ENCODE measurements at regions not wholly inside any gene's neighbourhood (a gene's known extent, or its start where the extent isn't known, plus 50 kb on each side); places are given as distances from the start of the nearest gene placed in this dataset.

DNA sequence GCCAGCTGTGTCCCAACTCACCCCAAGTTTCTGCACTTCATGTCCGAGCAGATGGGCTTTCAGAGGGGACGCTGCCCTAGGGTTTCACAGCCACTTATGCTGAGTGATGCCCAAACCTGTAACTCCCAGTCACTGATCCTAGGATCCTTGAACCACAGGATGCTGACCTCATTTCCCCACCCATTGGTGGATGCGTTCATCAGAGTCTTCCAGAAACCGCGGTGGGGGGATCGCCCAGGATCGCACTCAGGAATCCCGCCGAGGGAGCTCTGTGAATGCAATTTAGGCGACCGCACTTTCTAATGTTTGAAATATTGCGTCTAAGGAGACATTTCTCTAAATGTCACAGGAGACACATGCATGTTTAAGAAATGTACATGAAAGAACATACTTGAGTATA, 212.3 kb upstream of the IRX4 start:
- Histone ChIP-seq H3F3A (ENCODE audit: insufficient read depth, low read length, poor library complexity, severe bottlenecking) (no peaks in the 10 kb centered on the region), H3K4me2 (ENCODE audit: low read length) (no peak overlapping the region), H3K27ac (ENCODE audit: low read length) (no peak overlapping the region), H3K9me3 (ENCODE audit: low read length) (no peaks in the 10 kb centered on the region), H4K20me1 (ENCODE audit: insufficient read depth) (no peaks in the 10 kb centered on the region), H3K27me3 (ENCODE audit: insufficient read depth, low read depth, low read length) (no peaks in the 10 kb centered on the region), H3K4me3 (ENCODE audit: low read length) (no peak overlapping the region), H3K9ac (ENCODE audit: low read length) (no peak overlapping the region), H3K9me2 (ENCODE audit: insufficient read depth, low read length) (no peaks in the 10 kb centered on the region), H3K36me3 (ENCODE audit: insufficient read depth, low read length) (no peaks in the 10 kb centered on the region), H2AFZ (ENCODE audit: low read depth, low read length) (no peak overlapping the region), H3K79me2 (replicated peaks; ENCODE audit: insufficient read depth, low read length) (no peaks in the 10 kb centered on the region)
- TF ChIP-seq EZH2 (IDR thresholded peaks at IDR 0.05; ENCODE audit: borderline replicate concordance, insufficient read depth, low read length, poor library complexity, severe bottlenecking) (no peak), EP300 (conservative IDR thresholded peaks at IDR 0.05; ENCODE audit: poor library complexity, severe bottlenecking) (no peak), TAF1 (IDR thresholded peaks at IDR 0.05; ENCODE audit: low read depth) (no peak), REST (IDR thresholded peaks at IDR 0.05; ENCODE audit: borderline replicate concordance) (no peak), POLR2AphosphoS5 (IDR thresholded peaks at IDR 0.05) (no peak), RAD21 (conservative IDR thresholded peaks at IDR 0.05) (no peak), MXI1 (conservative IDR thresholded peaks at IDR 0.05; ENCODE audit: poor library complexity, severe bottlenecking) (no peak), SMC3 (conservative IDR thresholded peaks at IDR 0.05; ENCODE audit: poor library complexity) (no peak)
- TF ChIP-seq, protein P1, sequence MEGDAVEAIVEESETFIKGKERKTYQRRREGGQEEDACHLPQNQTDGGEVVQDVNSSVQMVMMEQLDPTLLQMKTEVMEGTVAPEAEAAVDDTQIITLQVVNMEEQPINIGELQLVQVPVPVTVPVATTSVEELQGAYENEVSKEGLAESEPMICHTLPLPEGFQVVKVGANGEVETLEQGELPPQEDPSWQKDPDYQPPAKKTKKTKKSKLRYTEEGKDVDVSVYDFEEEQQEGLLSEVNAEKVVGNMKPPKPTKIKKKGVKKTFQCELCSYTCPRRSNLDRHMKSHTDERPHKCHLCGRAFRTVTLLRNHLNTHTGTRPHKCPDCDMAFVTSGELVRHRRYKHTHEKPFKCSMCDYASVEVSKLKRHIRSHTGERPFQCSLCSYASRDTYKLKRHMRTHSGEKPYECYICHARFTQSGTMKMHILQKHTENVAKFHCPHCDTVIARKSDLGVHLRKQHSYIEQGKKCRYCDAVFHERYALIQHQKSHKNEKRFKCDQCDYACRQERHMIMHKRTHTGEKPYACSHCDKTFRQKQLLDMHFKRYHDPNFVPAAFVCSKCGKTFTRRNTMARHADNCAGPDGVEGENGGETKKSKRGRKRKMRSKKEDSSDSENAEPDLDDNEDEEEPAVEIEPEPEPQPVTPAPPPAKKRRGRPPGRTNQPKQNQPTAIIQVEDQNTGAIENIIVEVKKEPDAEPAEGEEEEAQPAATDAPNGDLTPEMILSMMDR (IDR thresholded peaks at IDR 0.05; ENCODE audit: poor library complexity, severe bottlenecking) = no peak

GRCh38 chr5:2094616-2094995, 211.9 kb upstream of the IRX4 start:
- Histone ChIP-seq H3K9me3 (ENCODE audit: low read length) (no peaks in the 10 kb centered on the region), H4K20me1 (ENCODE audit: insufficient read depth) (no peaks in the 10 kb centered on the region), H3K9ac (ENCODE audit: low read length) (no peak overlapping the region), H2AFZ (ENCODE audit: low read depth, low read length) (no peak overlapping the region), H3F3A (ENCODE audit: insufficient read depth, low read length, poor library complexity, severe bottlenecking) (no peaks in the 10 kb centered on the region), H3K4me3 (ENCODE audit: low read length) (no peak overlapping the region), H3K9me2 (ENCODE audit: insufficient read depth, low read length) (no peaks in the 10 kb centered on the region), H3K27me3 (ENCODE audit: insufficient read depth, low read depth, low read length) (no peaks in the 10 kb centered on the region), H3K79me2 (replicated peaks; ENCODE audit: insufficient read depth, low read length) (no peaks in the 10 kb centered on the region), H3K4me2 (ENCODE audit: low read length) (no peak overlapping the region), H3K27ac (ENCODE audit: low read length) (no peak overlapping the region), H3K36me3 (ENCODE audit: insufficient read depth, low read length) (no peaks in the 10 kb centered on the region)
- TF ChIP-seq EP300 (conservative IDR thresholded peaks at IDR 0.05; ENCODE audit: poor library complexity, severe bottlenecking) (no peak), RAD21 (conservative IDR thresholded peaks at IDR 0.05) (no peak), MXI1 (conservative IDR thresholded peaks at IDR 0.05; ENCODE audit: poor library complexity, severe bottlenecking) (no peak), POLR2AphosphoS5 (IDR thresholded peaks at IDR 0.05) (no peak), REST (IDR thresholded peaks at IDR 0.05; ENCODE audit: borderline replicate concordance) (no peak), TAF1 (IDR thresholded peaks at IDR 0.05; ENCODE audit: low read depth) (no peak), EZH2 (IDR thresholded peaks at IDR 0.05; ENCODE audit: borderline replicate concordance, insufficient read depth, low read length, poor library complexity, severe bottlenecking) (no peak), SMC3 (conservative IDR thresholded peaks at IDR 0.05; ENCODE audit: poor library complexity) (no peak)
- TF ChIP-seq, protein P1 (IDR thresholded peaks at IDR 0.05; ENCODE audit: poor library complexity, severe bottlenecking) = no peak

All from neural cell (in vitro differentiated cells).